NCI-H460 (cell line): ENCODE measurements at regions not wholly inside any gene's neighbourhood (a gene's known extent, or its start where the extent isn't known, plus 50 kb on each side); places are given as distances from the start of the nearest gene placed in this dataset.

Source experiments
- DNase-seq: peaks from one replicate; pipeline ENCODE4 v3.0.0-alpha.2; 2016; ENCODE audit warnings: low read depth; ENCODE audit errors: extremely low read depth

DNA sequence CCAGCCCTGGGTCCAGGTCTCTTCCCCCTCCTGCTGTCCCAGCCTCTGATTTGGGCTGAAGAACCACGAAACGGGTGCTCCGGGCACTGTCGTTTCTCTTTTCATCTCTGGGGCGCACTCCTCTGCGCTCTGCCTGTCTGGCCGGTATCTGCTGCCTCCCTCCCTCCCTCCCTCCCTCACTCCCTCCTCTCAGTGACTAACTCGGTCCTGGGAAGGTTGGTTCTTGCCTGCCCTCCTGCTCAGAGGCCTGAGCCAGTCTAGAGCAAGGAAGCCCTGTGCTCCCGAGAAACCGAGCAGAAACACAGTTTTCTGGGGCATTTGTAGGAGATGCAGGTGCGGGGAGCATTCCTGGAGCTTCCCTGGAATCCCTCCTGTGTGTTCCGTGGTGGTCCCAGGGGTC lies 1235.2 kb downstream of the BRD1 start:
- DNase-seq = no peak

DNA sequence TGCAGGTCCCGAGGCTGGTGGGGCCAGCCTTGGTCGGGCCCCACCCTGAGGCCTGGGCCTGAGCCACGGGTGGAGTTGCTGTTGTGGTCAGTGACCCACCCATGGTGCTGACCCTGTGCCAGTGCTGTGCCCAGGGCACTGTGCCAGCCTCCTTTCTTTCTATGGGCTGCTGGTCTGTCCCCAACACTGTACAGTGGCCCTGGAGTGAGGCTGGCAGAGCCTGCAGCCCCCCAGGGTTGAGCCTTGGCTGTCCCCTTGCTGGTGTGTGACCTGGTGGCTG lies 1235.7 kb downstream of the BRD1 start:
- DNase-seq = no peak

GRCh38 chr22:48591286-48592065 lies 1236.2 kb downstream of the BRD1 start:
- no peak for DNase-seq

DNA sequence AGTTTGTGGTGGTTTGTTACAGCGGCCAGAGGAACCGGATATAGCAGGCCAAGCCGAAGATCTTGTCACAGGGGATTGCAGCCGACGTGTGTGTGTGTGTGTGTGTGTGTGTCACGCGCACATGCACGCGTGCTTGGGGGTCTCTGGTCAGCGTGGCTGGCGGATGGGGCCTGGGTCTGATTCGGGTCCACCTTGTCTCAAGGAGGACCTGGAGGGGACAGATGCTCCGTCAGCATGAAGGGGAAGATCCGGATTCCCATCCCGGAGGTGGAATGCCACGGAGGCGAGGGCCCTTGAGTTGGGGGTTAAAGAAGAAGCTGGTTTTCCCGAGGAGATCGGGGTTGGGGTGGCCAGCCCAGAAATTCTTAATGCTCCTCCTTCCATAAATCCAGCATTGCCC lies 1237.8 kb downstream of the BRD1 start:
- DNase-seq = no peak

DNA sequence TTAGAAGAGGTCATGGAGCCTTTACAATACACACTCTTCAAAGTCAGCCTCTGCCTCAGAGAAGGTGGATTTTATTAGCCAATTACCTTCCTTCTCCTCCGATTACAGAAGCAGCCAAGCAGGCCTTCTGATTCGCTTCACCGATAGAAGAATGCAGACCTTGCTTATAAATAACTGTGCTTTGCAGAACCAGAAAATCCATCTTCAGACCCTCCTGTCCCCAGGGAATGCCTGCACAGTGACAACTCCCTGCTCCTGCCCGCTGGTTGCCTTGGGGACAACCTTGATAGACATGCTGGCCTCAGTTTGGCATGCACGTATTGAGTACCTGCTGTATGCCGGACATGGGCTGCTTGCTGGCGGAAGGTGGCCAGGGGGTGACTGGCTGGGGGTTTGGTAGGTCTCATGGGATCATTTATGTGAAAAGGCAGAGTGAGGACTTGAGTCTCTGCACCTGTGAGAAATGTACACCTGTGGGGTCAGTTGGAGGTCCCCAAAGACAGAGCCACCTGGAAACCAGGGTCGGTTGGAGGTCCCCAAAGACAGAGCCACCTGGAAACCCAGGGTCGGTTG lies 1238.7 kb downstream of the BRD1 start:
- no peak for DNase-seq

- DNase-seq = no peak
Observed at GRCh38 chr22:48588151-48588877, 1239.4 kb downstream of the BRD1 start.

- DNase-seq = no peak
Observed at GRCh38 chr22:48587236-48587865, 1240.3 kb downstream of the BRD1 start.

- DNase-seq = no peak
Observed at GRCh38 chr22:48586799-48587185, 1240.9 kb downstream of the BRD1 start.

DNA sequence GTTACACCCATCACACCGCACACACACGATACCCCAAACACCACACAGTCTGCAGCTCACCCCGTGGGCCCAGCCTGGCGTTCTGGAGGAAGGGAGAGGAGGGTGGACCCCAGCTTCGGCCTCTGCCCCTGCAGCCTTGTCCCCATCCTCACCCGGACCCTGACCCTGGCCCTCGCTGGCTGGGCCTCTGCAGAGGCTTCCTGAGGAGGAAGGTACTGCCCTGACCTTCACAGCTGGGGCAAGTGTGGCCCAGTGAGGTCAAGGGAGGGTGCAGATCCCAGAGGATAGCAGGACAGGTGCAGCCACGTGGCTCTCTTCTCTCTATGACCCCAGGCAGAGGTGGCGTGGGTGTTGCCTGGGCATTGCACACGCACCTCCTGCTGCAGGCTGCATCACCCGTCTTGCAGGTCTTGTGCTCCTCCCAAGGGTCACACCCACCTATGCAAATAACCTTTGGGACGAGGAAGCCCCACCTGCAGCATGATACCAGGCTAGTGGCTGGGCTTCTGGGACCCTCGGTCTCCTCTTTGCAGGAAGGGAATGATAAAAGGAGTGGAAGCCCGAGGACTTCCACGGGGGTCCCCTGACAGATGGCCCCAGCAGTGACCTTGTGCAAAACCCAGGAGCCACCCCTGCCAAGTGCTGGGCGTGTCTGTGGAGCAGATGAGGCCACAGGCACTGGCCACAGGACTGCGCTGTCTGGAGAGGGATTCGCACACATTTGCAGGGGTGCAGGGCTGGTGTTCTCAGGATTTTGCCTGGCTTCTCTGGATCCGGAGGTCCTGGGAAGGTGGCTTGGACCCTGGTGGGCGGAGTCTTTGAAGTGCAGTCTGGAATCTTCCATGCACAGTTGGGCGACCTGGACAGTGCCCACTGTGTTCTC lies 1241.5 kb downstream of the BRD1 start:
- DNase-seq = no peak

GRCh38 chr22:48584170-48584569 lies 1243.5 kb downstream of the BRD1 start:
- DNase-seq = no peak

GRCh38 chr22:48581796-48582469 lies 1245.7 kb downstream of the BRD1 start:
- DNase-seq = no peak

DNA sequence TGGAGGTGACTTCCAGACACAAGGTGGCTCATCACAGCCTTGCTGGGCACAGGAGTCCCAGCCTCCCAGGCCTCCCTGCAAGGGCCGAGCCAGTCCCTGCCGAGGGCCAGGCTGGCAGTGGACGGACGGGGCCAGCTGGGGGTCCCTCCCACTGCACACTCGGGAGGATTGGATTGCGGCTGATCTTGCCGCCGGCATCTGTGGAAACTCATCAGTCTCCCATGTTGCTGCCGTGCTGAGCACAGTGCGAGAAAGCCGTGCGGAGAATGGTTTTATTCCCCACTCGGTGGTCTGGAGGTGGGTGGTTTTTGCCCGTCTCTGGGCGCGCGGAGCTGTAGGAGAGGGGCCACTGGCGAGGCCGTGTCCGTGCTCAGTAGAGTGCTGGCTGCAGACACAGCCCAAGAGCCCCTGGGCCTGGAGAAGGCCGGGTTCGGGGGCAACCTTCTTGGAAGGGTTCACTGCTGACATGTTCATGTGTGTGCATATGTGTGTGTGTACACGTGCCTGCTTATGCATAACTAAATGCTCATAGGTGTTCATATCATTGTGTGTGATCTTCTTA lies 1246.4 kb downstream of the BRD1 start:
- no peak for DNase-seq

GRCh38 chr22:48580481-48580970 lies 1247.1 kb downstream of the BRD1 start:
- DNase-seq = no peak

DNA sequence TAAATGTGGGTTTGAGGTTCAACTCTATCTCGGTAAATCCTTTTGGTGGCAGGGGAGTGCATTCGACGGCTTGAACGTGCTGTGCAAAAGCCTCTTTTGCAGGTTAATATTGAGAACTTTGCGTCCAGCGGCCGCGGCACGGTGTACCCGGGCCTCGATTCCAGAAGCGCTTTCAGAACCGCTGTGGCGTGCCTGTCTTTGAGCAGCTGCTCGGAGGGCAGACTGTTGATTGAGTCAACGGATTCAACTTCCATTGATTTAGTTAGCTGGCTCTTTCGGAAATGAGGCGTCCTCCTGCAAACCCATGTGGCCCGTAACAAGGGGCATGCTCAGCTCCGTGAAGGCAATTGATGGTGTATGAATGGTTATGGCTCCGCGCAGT lies 1247.8 kb downstream of the BRD1 start:
- no peak for DNase-seq

GRCh38 chr22:48579043-48579927 lies 1248.4 kb downstream of the BRD1 start:
- no peak for DNase-seq

DNA sequence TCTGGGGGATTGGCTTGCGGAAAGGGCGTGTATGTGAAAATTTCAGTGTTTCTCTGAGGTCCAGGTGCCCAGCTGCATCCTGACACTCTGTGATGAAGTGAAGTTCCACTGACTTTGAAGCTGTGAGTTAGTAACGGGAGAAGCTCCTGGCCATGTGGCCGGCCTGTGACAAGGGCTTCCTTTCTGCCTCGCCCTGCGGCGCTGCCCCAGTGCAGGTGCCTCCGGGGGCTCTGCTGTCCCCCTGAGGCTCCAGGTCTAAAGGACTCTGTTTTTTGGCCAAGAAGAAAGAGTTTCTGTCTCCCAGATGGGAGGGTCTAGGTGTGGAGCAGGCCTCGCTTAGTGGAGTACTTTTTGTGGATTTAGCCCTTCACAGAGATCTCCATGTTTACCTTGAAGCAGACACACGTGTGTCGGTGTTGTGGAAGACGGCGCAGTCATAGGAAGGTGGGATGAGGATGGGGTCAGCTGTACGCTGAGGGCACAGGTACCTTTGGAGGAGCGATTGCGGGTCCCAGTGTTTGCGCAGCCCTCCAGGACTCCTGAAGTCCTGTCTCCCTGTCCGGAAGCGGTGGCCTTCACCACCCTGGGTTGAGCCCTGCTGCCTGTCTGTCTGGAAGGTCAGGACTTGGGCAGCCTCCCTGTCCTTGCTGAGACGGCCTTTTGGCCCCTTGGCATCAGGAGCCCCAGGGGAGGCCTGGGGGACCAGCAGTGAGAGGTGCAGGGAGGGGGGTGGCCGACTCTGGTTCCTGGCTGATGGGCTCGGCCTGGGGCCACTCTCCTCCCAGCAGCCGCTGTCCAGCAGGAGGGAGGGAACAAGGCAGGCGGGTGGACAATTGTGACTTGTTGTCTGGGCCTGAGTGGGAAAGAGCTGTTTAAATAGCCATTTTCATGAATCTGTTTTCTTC lies 1249.3 kb downstream of the BRD1 start:
- DNase-seq = no peak

GRCh38 chr22:48577691-48578090 lies 1250.0 kb downstream of the BRD1 start:
- no peak for DNase-seq
